PFSK-1 (cell line): ENCODE measurements at regions not wholly inside any gene's neighbourhood (a gene's known extent, or its start where the extent isn't known, plus 50 kb on each side); places are given as distances from the start of the nearest gene placed in this dataset.

Experiments
- REST ChIP-seq, 2 experiments: IDR thresholded peaks; 2 replicates each; pipeline versions ENCODE4 v1.6.1 to v1.8.0; 2011 to 2012; ENCODE audit warnings: low read depth in 2 of 2, low read length in 2 of 2, control low read depth in 1 of 2, inconsistent platforms in 1 of 2, mild to moderate bottlenecking in 1 of 2, moderate library complexity in 1 of 2; ENCODE audit not compliant: insufficient read depth in 1 of 2
- TAF1 ChIP-seq: IDR thresholded peaks from 2 replicates; pipeline ENCODE4 v1.6.1; 2012; ENCODE audit warnings: low read length, control low read depth, borderline replicate concordance; ENCODE audit not compliant: insufficient read depth

- TF ChIP-seq TAF1: no peak
- TF ChIP-seq REST (IDR thresholded peaks at IDR 0.05; ENCODE audit: insufficient read depth in 1 of 2, low read depth in 2 of 2, low read length in 2 of 2): no peak
Observed at GRCh38 chr13:37357548-37357947, 241.0 kb downstream of the POSTN start.
